Heart left ventricle (tissue), 16 donors: ENCODE measurements at regions not wholly inside any gene's neighbourhood (a gene's known extent, or its start where the extent isn't known, plus 50 kb on each side); places are given as distances from the start of the nearest gene placed in this dataset.

Source experiments
- ATAC-seq, 4 donors: fragments of 200-7000 bp; cut with Tn5 transposase; one replicate each; pipeline ENCODE4 v1.9.1; 2020 to 2022; ENCODE audit warnings: moderate library complexity in 4 of 4, mild to moderate bottlenecking in 3 of 4, moderate number of reproducible peaks in 1 of 4
- DNase-seq, 5 donors: peaks; one replicate each; pipeline ENCODE4 v3.0.0-alpha.2; 2020
- H3K27ac ChIP-seq, 12 donors: fragments of 200-600 bp; sonication (generic) in 4 of 12; one replicate each; pipeline versions ENCODE4 v1.5.0 to v1.8.0; 2016 to 2022; ENCODE audit warnings: mild to moderate bottlenecking in 2 of 12
- H3K27me3 ChIP-seq, 9 donors: fragments of 200-600 bp; sonication (generic) in 2 of 9; one replicate each; pipeline versions ENCODE4 v1.5.1 to v1.8.0; 2016 to 2022; ENCODE audit warnings: mild to moderate bottlenecking in 3 of 9
- H3K36me3 ChIP-seq, 9 donors: fragments of 200-600 bp; sonication (generic) in 2 of 9; one replicate each; pipeline versions ENCODE4 v1.5.0 to v1.8.0; 2018 to 2022; ENCODE audit warnings: mild to moderate bottlenecking in 2 of 9
- H3K4me1 ChIP-seq, 12 donors: fragments of 200-600 bp; sonication (generic) in 4 of 12; one replicate each; pipeline versions ENCODE4 v1.5.0 to v1.8.0; 2016 to 2022; ENCODE audit warnings: mild to moderate bottlenecking in 3 of 12
- H3K4me3 ChIP-seq, 12 donors: fragments of 200-600 bp; sonication (generic) in 4 of 12; one replicate each; pipeline versions ENCODE4 v1.5.0 to v1.8.0; 2017 to 2022; ENCODE audit warnings: mild to moderate bottlenecking in 9 of 12, moderate library complexity in 4 of 12
- H3K9me3 ChIP-seq, 12 donors: fragments of 200-600 bp; sonication (generic) in 4 of 12; one replicate each; pipeline versions ENCODE4 v1.5.0 to v1.8.0; 2016 to 2022; ENCODE audit warnings: mild to moderate bottlenecking in 1 of 12
- POLR2A ChIP-seq, 2 donors: fragments of 450-650 bp; IDR thresholded peaks; one replicate each; pipeline ENCODE4 v1.6.1; 2017; ENCODE audit warnings: antibody characterized with exemption in 2 of 2, mild to moderate bottlenecking in 2 of 2, moderate library complexity in 2 of 2
- WGBS, 4 donors: extraction: QIAGEN DNeasy Blood & Tissue Kit in 2 of 4; methylation state at CpG; one replicate each; pipeline versions ENCODE4 v1.1.5 to v1.1.7; 2013 to 2018; 5-methylcytosine and 5-hydroxymethylcytosine counted together
- intact Hi-C, 10 donors: fragments of 100-400 bp; cut with DNase I; formaldehyde crosslinking; loops; one replicate each; pipeline versions ENCODE4 v1.11.1 to v1.14.2; 2022
- TF ChIP-seq, protein P1 (sequence below), 12 donors: fragments of 200-600 bp; sonication (generic) in 4 of 12; IDR thresholded peaks; one replicate each; pipeline versions ENCODE4 v1.5.0 to v1.8.0; 2018 to 2022; ENCODE audit warnings: antibody characterized with exemption in 12 of 12, mild to moderate bottlenecking in 5 of 12
- donor health status: ischemic (EF 13 %, LVEDD 7.1; RV severe dilation, severe dysfunction).
- donor health status: healthy with polysubstance abuse.
- donor health status: DM: no; HTN: yes; CAD: no.
- donor health status: DM: no; HTN: no; CAD: no.
- donor health status: ischemic (EF 25% LVEDD 6.9; RV normal size, moderate dysfunction).
- donor health status: ischemic (EF 25% LVEDD 5.7; RV mildly dilated, moderate dysfunction).
- donor health status: healthy.
- donor health status: DM: yes; HTN: yes; CAD: no.
- donor health status: ischemic (EF 35%, LVEDD 5.7; RV mildly dilated, moderate dysfunction).
- donor health status: nonischemic (EF 11% LVEDD 7.7; RV severe dilation, severe dysfunction).
- donor health status: DM: yes; HTN: yes; CAD: no.
- donor health status: PGD.
- donor health status: ischemic (EF 29% LVEDD 5.4; RV normal size, mild dysfunction).
- donor health status: nonischemic (EF 23%, LVEDD 6.1; RV moderate dilation, normal function).

DNA sequence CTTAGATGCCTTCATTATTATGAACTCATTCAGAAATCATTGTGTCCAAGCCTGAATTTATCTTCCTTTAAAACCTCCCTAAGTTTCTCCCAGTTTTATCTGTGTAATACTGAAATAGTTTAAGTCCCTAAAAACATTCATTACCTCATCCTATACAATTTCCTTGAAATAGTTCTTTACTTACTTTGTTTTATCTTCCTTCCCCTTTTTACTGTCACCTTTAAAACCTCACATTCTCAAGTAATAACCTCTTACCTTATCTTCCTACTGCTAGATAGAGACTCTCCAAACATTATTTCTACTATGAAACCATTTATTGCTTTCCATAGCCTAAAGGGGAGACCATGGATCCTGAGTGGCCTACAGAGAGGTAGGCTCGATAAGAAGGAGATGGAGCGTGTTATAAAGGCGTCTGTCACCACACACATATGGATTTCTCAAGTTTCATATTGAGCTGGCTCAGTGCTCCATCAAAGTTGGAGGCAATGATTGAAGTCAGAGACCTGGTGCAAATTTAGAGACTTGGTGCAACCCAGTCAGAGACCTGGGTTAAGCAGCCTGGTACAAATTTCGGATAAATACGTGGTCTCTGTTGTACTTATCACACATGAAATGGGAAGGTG, 140.4 kb downstream of the NFKBIZ start:
- DNase-seq (no peak), ATAC-seq (no peak)
- Histone ChIP-seq H3K4me3 (no peak overlapping the region), H3K27me3 (no peaks in the 10 kb centered on the region), H3K36me3 (no peaks in the 10 kb centered on the region), H3K4me1 (peaks cover 0 to 20% (median 0%) of the 10 kb centered on the region in 12 donors), H3K9me3 (no peaks in the 10 kb centered on the region), H3K27ac (no peak overlapping the region)
- intact Hi-C loops, result no loop called here
- 83 to 94% (median 88%) methylated on average over 5 of the region's 5 CpGs for WGBS, 4 donors
- TF ChIP-seq, protein P1, sequence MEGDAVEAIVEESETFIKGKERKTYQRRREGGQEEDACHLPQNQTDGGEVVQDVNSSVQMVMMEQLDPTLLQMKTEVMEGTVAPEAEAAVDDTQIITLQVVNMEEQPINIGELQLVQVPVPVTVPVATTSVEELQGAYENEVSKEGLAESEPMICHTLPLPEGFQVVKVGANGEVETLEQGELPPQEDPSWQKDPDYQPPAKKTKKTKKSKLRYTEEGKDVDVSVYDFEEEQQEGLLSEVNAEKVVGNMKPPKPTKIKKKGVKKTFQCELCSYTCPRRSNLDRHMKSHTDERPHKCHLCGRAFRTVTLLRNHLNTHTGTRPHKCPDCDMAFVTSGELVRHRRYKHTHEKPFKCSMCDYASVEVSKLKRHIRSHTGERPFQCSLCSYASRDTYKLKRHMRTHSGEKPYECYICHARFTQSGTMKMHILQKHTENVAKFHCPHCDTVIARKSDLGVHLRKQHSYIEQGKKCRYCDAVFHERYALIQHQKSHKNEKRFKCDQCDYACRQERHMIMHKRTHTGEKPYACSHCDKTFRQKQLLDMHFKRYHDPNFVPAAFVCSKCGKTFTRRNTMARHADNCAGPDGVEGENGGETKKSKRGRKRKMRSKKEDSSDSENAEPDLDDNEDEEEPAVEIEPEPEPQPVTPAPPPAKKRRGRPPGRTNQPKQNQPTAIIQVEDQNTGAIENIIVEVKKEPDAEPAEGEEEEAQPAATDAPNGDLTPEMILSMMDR (IDR thresholded peaks at IDR 0.05), result no peak
- TF ChIP-seq POLR2A (IDR thresholded peaks at IDR 0.05), result no peak

DNA sequence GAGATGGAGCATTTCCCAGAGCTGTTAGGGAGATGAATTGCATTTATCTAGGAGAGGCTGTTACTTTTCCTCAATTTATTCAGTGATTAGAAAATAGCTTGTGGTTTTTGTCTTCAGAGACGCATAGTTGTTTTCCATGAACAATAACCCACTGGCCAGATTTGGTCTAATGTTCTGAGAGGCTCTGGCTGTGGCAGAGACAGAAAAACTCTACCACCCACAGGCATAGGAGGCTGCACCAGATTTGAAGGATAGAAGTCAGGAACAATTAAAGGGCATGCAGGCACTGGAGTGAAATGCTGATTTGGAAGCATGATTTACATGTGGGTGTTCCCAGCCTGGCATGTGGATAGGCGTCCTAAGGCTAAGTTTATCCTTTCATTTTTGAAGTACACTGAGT, 143.5 kb downstream of the NFKBIZ start:
- no peaks in the 10 kb centered on the region for H3K27me3 ChIP-seq
- DNase-seq, result no peak
- no peaks in the 10 kb centered on the region for H3K9me3 ChIP-seq
- TF ChIP-seq, protein P1 (IDR thresholded peaks at IDR 0.05), result no peak
- TF ChIP-seq POLR2A (IDR thresholded peaks at IDR 0.05), result no peak
- intact Hi-C loops, result no loop called here
- H3K27ac ChIP-seq, result no peak overlapping the region
- H3K4me1 ChIP-seq, result peaks cover 0 to 14% (median 0%) of the 10 kb centered on the region in 12 donors
- WGBS, 4 donors, result 76 to 90% (median 88%) methylated on average over 2 of the region's 2 CpGs
- H3K36me3 ChIP-seq, result no peaks in the 10 kb centered on the region
- H3K4me3 ChIP-seq, result no peak overlapping the region
- no peak for ATAC-seq

DNA sequence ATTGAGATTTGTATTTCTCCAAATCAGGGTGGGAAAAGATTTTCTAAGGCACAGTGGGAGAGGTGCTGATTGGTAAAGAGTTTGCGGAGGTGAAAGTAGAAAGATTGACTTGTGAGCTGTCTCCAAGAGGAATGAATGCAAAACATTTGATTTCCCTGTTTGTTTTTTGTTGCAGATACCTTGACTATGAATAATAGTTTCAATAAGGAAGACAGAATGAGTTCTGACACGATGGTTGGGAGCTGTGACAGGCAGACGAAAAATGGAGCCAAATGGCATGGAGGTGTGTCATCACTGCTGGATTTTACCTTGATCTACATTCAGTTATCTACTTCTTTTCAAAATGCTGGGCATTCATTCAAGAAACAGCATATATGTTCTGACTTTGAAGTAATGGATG, 145.1 kb downstream of the NFKBIZ start:
- DNase-seq, result no peak
- ATAC-seq, result no peak
- Histone ChIP-seq H3K9me3 (no peaks in the 10 kb centered on the region), H3K4me1 (no peaks in the 10 kb centered on the region), H3K36me3 (no peaks in the 10 kb centered on the region), H3K4me3 (no peak overlapping the region), H3K27ac (no peak overlapping the region), H3K27me3 (no peaks in the 10 kb centered on the region)
- intact Hi-C loops, result no loop called here
- 85 to 90% (median 86%) methylated on average over 3 of the region's 3 CpGs for WGBS, 4 donors
- TF ChIP-seq, protein P1 (IDR thresholded peaks at IDR 0.05), result no peak
- TF ChIP-seq POLR2A (IDR thresholded peaks at IDR 0.05), result no peak

DNA sequence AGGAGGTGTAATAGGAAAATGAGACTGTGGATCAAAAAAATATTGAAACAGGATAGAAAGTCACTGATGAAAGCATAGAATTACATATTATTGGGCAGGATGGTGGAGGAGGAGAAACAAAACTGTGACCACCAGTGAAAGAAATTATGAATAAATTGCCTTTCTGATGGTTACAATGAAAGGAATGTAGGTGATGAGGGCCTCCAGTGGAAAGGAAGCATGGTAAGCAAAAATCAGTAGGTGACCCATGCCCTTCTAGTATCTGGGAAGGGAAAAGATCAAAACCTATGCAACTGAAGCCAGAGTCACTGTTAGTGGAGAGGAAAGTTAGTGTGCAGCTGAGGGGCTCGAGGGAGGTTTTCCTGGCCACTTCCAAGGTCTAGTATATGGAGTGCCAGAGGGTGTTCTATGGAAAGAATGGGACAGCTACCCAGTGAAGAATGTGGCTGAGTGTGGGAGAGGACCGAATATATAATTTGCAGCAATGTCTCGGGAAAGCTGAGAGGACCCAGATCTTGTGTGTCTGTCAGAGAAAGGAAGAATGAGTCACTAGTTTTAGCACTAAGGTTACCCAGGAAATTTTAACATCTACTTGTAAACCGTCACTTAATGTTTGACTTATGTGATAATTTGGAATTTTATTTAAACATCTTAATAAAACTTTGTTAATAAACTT, 146.2 kb downstream of the NFKBIZ start:
- TF ChIP-seq, protein P1 (IDR thresholded peaks at IDR 0.05), result no peak
- no peak for TF ChIP-seq POLR2A (IDR thresholded peaks at IDR 0.05)
- H3K36me3 ChIP-seq, result no peaks in the 10 kb centered on the region
- no peak for ATAC-seq
- H3K27ac ChIP-seq, result no peak overlapping the region
- intact Hi-C loops, result no loop called here
- no peaks in the 10 kb centered on the region for H3K27me3 ChIP-seq
- WGBS, 4 donors, result 57 to 89% (median 76%) methylated on average over 4 of the region's 4 CpGs
- no peaks in the 10 kb centered on the region for H3K4me1 ChIP-seq
- no peak overlapping the region for H3K4me3 ChIP-seq
- no peak for DNase-seq
- no peaks in the 10 kb centered on the region for H3K9me3 ChIP-seq
